ENCODE measurements at regions not wholly inside any gene's neighbourhood (a gene's known extent, or its start where the extent isn't known, plus 50 kb on each side); places are given as distances from the start of the nearest gene placed in this dataset.
"Not testable (repeated sequence)": the region's sequence is repeated elsewhere in the genome, so short reads cannot be mapped to it uniquely, and the experiment has no call there.

GRCh38 chr2:16391986-16392385 is 273.6 kb downstream of the CYRIA start:
- no peak overlapping the region for H3K4me3 ChIP-seq
- 82 to 93% methylated on average over 5 of the region's 5 CpGs for WGBS, 2 donors
- no peak for ATAC-seq (ENCODE audit: insufficient read depth, low FRiP score)
- DNase-seq, result no peak
- no peaks in the 10 kb centered on the region for H3K36me3 ChIP-seq (ENCODE audit: control insufficient read depth in 4 of 4, insufficient read depth in 4 of 4, low read length in 4 of 4)
- peaks cover 0 to 4% (median 0%) of the 10 kb centered on the region in 3 donors for H3K27me3 ChIP-seq (ENCODE audit: control insufficient read depth in 3 of 3, insufficient read depth in 3 of 3, low read length in 2 of 3)
- H3K9ac ChIP-seq (ENCODE audit: insufficient read depth in 1 of 2, low read length in 2 of 2), result no peak overlapping the region
- no peak overlapping the region for H3K27ac ChIP-seq (ENCODE audit: low read depth in 1 of 2, low read length in 1 of 2)
- no peak for TF ChIP-seq CTCF (IDR thresholded peaks at IDR 0.05; ENCODE audit: control extremely low read depth, extremely low read depth)
- H3K9me3 ChIP-seq (ENCODE audit: control insufficient read depth in 4 of 4, insufficient read depth in 3 of 4, low read length in 3 of 4), result peaks cover 0 to 1% (median 0%) of the 10 kb centered on the region in 4 donors
- H3K4me1 ChIP-seq (ENCODE audit: control insufficient read depth in 5 of 5, insufficient read depth in 5 of 5, low read length in 5 of 5), result peaks cover 0 to 10% (median 3%) of the 10 kb centered on the region in 5 donors

DNA sequence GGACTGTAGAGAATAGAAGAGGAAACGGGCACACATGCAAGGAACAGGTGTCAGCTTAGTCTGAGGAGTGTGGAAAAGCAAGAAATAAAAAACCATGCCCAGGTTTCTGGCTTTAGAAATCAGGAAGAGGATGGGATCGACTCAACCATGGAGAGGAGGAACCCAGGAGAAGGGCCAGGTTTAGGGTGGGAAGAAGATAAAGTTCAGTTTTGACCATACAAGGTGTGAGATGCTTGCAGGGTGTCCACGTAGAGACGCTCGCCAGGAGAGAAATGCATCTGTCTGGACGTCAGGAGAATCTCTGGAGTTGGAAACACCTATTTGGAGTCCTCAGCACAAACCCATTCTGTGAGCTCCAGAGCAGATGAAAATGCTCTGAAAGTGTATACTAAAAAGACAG is 275.1 kb downstream of the CYRIA start:
- Histone ChIP-seq H3K4me1 (ENCODE audit: control insufficient read depth in 5 of 5, insufficient read depth in 5 of 5, low read length in 5 of 5) (peaks cover 0 to 11% (median 5%) of the 10 kb centered on the region in 5 donors), H3K9me3 (ENCODE audit: control insufficient read depth in 4 of 4, insufficient read depth in 3 of 4, low read length in 3 of 4) (peaks cover 0 to 1% (median 0%) of the 10 kb centered on the region in 4 donors), H3K27ac (ENCODE audit: low read depth in 1 of 2, low read length in 1 of 2) (no peak overlapping the region), H3K27me3 (ENCODE audit: control insufficient read depth in 3 of 3, insufficient read depth in 3 of 3, low read length in 2 of 3) (peaks cover 0 to 4% (median 0%) of the 10 kb centered on the region in 3 donors), H3K4me3 (no peak overlapping the region), H3K9ac (ENCODE audit: insufficient read depth in 1 of 2, low read length in 2 of 2) (no peak overlapping the region), H3K36me3 (ENCODE audit: control insufficient read depth in 4 of 4, insufficient read depth in 4 of 4, low read length in 4 of 4) (no peaks in the 10 kb centered on the region)
- 86 to 89% methylated on average over 6 of the region's 6 CpGs for WGBS, 2 donors
- DNase-seq (no peak), ATAC-seq (ENCODE audit: insufficient read depth, low FRiP score) (no peak)
- no peak for TF ChIP-seq CTCF (IDR thresholded peaks at IDR 0.05; ENCODE audit: control extremely low read depth, extremely low read depth)

DNA sequence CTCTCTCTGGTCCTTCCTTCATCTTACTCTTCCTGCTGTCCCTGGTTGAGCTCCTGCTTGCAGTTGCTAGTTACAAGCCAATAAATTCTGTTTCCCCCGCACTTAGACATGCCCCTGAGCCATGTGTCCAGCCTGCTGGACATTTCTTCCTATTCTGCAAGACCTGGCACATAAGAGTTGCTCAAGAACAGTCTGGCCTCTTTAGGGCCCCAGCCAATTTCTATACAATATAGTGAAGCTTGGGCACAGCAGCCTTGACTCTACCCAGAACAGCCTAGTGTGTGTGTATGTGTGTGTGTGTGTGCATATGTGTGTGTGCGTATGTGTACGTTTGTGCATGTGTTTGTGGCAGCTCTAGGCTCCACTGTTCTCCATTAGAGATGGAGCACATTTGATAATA is 276.0 kb downstream of the CYRIA start:
- peaks cover 0 to 1% (median 0%) of the 10 kb centered on the region in 4 donors for H3K9me3 ChIP-seq (ENCODE audit: control insufficient read depth in 4 of 4, insufficient read depth in 3 of 4, low read length in 3 of 4)

GRCh38 chr2:16388199-16388830 is 277.3 kb downstream of the CYRIA start:
- H3K9ac ChIP-seq (ENCODE audit: insufficient read depth in 1 of 2, low read length in 2 of 2); H3K27me3 ChIP-seq (ENCODE audit: control insufficient read depth in 3 of 3, insufficient read depth in 3 of 3, low read length in 2 of 3); DNase-seq; H3K27ac ChIP-seq (ENCODE audit: low read depth in 1 of 2, low read length in 1 of 2); H3K9me3 ChIP-seq (ENCODE audit: control insufficient read depth in 4 of 4, insufficient read depth in 3 of 4, low read length in 3 of 4); ATAC-seq (ENCODE audit: insufficient read depth, low FRiP score); H3K4me3 ChIP-seq; H3K36me3 ChIP-seq (ENCODE audit: control insufficient read depth in 4 of 4, insufficient read depth in 4 of 4, low read length in 4 of 4): not testable (repeated sequence)
- peaks cover 0 to 10% (median 0%) of the 10 kb centered on the region in 5 donors for H3K4me1 ChIP-seq (ENCODE audit: control insufficient read depth in 5 of 5, insufficient read depth in 5 of 5, low read length in 5 of 5)
- WGBS, 2 donors, result 91 to 97% methylated on average over 16 of the region's 16 CpGs

More for the DNA sequence above, 276.0 kb downstream of the CYRIA start:
- Histone ChIP-seq H3K4me1 (ENCODE audit: control insufficient read depth in 5 of 5, insufficient read depth in 5 of 5, low read length in 5 of 5) (peaks cover 0 to 14% (median 2%) of the 10 kb centered on the region in 5 donors), H3K4me3 (no peak overlapping the region), H3K36me3 (ENCODE audit: control insufficient read depth in 4 of 4, insufficient read depth in 4 of 4, low read length in 4 of 4) (no peaks in the 10 kb centered on the region), H3K9ac (ENCODE audit: insufficient read depth in 1 of 2, low read length in 2 of 2) (no peak overlapping the region), H3K27ac (ENCODE audit: low read depth in 1 of 2, low read length in 1 of 2) (no peak overlapping the region), H3K27me3 (ENCODE audit: control insufficient read depth in 3 of 3, insufficient read depth in 3 of 3, low read length in 2 of 3) (peaks cover 0 to 2% (median 0%) of the 10 kb centered on the region in 3 donors)
- ATAC-seq (ENCODE audit: insufficient read depth, low FRiP score) (no peak), DNase-seq (no peak)
- 95 to 96% methylated on average over 3 of the region's 3 CpGs for WGBS, 2 donors
- TF ChIP-seq CTCF (IDR thresholded peaks at IDR 0.05; ENCODE audit: control extremely low read depth, extremely low read depth), result no peak
